ENCODE measurements at regions not wholly inside any gene's neighbourhood (a gene's known extent, or its start where the extent isn't known, plus 50 kb on each side); places are given as distances from the start of the nearest gene placed in this dataset.

DNA sequence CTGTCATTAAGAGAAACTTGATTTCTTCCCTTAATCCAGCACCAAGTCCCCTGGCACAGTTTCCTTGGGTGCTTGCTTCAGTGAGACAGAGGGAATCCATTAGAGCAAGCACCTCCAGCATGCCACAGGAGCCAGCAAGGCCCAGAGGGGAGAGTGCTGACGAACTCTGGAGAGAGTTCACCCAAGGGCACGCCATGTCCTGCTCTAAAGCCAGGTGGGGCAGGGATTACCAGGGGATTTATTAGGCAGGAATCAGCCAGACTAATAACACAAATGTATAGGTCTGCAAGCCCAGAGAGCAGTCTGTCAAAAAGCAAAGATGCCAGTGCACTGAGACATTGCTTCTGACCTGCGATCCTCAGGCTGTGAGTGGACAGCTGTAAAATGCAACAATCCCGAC lies 155.4 kb upstream of the SYNDIG1 start:
- peaks cover 0 to 10% of the 10 kb centered on the region in 2 donors for H3K27me3 ChIP-seq
- no peaks in the 10 kb centered on the region for H3K4me1 ChIP-seq
- DNase-seq: no peak
- no peak overlapping the region for H3K4me3 ChIP-seq
- intact Hi-C loops (cut with DNase I; ENCODE audit: low total_unique reads): no loop called here
- no peaks in the 10 kb centered on the region for H3K36me3 ChIP-seq
- H3K27ac ChIP-seq: no peak overlapping the region
- TF ChIP-seq, protein P1, sequence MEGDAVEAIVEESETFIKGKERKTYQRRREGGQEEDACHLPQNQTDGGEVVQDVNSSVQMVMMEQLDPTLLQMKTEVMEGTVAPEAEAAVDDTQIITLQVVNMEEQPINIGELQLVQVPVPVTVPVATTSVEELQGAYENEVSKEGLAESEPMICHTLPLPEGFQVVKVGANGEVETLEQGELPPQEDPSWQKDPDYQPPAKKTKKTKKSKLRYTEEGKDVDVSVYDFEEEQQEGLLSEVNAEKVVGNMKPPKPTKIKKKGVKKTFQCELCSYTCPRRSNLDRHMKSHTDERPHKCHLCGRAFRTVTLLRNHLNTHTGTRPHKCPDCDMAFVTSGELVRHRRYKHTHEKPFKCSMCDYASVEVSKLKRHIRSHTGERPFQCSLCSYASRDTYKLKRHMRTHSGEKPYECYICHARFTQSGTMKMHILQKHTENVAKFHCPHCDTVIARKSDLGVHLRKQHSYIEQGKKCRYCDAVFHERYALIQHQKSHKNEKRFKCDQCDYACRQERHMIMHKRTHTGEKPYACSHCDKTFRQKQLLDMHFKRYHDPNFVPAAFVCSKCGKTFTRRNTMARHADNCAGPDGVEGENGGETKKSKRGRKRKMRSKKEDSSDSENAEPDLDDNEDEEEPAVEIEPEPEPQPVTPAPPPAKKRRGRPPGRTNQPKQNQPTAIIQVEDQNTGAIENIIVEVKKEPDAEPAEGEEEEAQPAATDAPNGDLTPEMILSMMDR (IDR thresholded peaks at IDR 0.05): no peak
- H3K9me3 ChIP-seq: no peaks in the 10 kb centered on the region

DNA sequence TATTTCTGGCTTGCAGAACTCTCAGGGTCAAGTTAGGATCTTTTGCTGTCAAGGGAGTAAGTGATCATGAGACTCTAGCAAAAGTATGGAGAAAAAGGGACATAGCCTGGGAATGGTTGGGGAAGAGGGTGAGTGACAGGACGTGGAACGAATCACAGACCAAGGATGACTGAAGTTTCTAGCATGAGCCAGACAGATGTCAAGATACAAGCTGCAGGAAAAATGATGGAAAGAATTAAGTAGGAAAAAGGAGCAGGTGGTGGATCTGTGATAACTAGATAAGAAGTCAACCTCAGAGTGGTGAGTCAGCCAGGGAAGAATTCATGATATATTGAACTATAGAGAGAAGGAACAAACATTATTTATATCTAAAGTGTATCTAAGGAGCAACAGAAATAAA lies 159.8 kb upstream of the SYNDIG1 start:
- DNase-seq: no peak
- no peaks in the 10 kb centered on the region for H3K36me3 ChIP-seq
- H3K4me3 ChIP-seq: no peak overlapping the region
- TF ChIP-seq, protein P1 (IDR thresholded peaks at IDR 0.05): no peak
- intact Hi-C loops (cut with DNase I; ENCODE audit: low total_unique reads): no loop called here
- no peaks in the 10 kb centered on the region for H3K9me3 ChIP-seq
- no peak overlapping the region for H3K27ac ChIP-seq
- no peaks in the 10 kb centered on the region for H3K4me1 ChIP-seq
- peaks cover 0 to 4% of the 10 kb centered on the region in 2 donors for H3K27me3 ChIP-seq

DNA sequence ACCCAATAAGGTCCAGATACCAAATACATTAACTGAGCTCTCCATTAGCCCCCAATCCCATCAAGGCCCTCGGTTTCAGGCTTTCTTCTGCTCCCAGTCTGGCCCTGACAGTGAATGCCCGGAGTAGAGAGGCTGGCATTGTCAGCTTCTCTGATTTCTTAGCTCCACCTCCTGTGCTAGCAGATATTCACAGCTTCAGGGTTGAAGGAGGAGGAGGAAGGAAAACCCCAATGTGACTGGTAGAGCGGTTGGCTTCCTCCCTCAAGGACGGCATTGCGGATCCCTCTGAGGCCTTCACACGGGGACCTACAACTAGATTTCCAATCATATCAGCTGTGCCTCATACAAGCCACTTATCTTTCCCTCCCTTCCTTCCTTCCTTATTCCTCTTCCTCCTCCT lies 164.1 kb upstream of the SYNDIG1 start:
- no peak for DNase-seq
- Histone ChIP-seq H3K27ac (no peak overlapping the region), H3K9me3 (no peaks in the 10 kb centered on the region), H3K27me3 (peaks cover 0 to 10% of the 10 kb centered on the region in 2 donors), H3K4me1 (no peaks in the 10 kb centered on the region), H3K4me3 (no peak overlapping the region), H3K36me3 (no peaks in the 10 kb centered on the region)
- intact Hi-C loops (cut with DNase I; ENCODE audit: low total_unique reads): no loop called here
- TF ChIP-seq, protein P1 (IDR thresholded peaks at IDR 0.05): no peak

DNA sequence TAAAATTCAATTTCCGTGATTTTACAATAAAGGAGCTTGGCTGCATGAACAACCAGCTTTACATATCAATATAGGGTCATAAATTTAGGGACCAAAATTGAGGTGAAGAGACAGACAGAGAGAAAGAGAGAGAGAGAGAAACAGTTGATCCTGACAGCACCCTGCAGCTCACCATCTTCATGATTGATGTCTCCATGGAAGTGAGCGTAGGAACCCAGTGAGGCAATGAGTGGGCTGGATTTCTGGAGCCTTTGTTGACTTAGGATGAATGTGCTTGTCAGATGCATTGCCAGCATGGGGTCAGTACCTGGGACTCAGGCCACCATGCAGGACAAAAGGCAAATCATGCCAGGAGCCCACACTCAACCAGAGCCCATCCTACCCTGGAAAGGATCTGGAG lies 165.1 kb upstream of the SYNDIG1 start:
- no peak overlapping the region for H3K27ac ChIP-seq
- intact Hi-C loops (cut with DNase I; ENCODE audit: low total_unique reads): no loop called here
- peaks cover 0 to 7% of the 10 kb centered on the region in 2 donors for H3K27me3 ChIP-seq
- H3K9me3 ChIP-seq: no peaks in the 10 kb centered on the region
- H3K36me3 ChIP-seq: no peaks in the 10 kb centered on the region
- TF ChIP-seq, protein P1 (IDR thresholded peaks at IDR 0.05): no peak
- DNase-seq: no peak
- H3K4me3 ChIP-seq: no peak overlapping the region
- no peaks in the 10 kb centered on the region for H3K4me1 ChIP-seq

DNA sequence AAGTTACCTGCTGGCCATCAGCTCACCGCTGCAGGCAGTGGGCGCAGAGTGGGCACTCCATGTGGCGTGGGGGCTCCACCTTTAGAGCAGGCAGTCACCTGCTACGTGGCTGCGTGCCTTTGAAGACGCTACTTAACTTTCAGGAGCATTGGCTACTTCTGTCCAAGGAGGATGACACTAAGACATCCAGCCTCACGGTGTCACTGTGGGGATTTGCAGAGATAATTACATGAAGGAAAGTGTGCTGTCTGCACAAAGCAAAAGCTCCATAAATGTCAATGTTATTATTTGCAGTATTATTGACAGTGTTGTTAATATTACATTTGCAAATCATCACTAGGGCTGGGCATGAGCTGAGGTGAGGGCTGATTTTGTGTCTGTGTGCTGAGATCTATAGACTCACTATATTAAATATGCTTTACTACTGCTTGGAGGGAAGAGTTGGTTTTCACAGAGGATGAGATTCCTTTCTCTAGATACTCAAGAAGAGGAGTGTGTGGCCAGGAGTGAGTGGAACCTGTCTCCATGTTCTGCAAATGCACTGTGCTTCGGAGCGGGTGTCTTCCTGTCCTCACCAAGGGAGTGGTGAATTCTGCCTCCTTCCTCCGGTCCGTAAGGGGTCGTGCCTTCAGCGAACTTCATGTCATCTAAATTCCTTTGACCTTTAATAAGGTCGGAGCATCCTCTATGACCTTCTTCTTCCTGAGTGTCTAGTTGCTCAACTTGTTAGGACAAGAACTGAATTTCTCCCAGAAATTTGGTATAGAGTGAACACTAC lies 165.8 kb upstream of the SYNDIG1 start:
- TF ChIP-seq, protein P1 (IDR thresholded peaks at IDR 0.05): peak; percentile 14 to 19
- no peaks in the 10 kb centered on the region for H3K36me3 ChIP-seq
- intact Hi-C loops (cut with DNase I; ENCODE audit: low total_unique reads): no loop called here
- H3K4me3 ChIP-seq: no peak overlapping the region
- H3K9me3 ChIP-seq: no peaks in the 10 kb centered on the region
- no peaks in the 10 kb centered on the region for H3K4me1 ChIP-seq
- peak in 1 of 2 donors; percentile 35 for DNase-seq
- H3K27ac ChIP-seq: no peak overlapping the region
- H3K27me3 ChIP-seq: peaks cover 0 to 7% of the 10 kb centered on the region in 2 donors
